ENCODE measurements at regions not wholly inside any gene's neighbourhood (a gene's known extent, or its start where the extent isn't known, plus 50 kb on each side); places are given as distances from the start of the nearest gene placed in this dataset.
"Not testable (repeated sequence)": the region's sequence is repeated elsewhere in the genome, so short reads cannot be mapped to it uniquely, and the experiment has no call there.

DNA sequence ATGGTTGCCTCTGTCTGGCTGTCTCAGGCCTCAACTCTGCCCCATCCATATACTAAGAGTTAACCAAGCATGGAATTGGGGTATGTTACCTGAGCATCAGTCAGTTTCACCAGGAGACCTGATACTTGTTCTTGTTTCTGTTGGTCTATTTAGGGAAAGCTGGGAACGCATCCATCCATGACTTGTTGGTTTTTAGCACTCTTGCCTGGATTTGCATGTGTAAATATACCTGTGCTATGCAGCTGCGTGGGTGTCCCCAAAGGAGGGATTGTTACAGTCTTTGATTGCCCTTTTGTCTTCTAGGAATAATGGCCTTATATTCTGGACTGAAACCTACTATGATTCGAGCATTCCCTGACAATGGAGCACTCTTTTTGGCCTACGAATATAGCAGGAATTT lies 151.9 kb upstream of the PABPC3 start:
- not testable (repeated sequence) for TF ChIP-seq POLR2A (IDR thresholded peaks at IDR 0.05)
- TF ChIP-seq, protein P1, sequence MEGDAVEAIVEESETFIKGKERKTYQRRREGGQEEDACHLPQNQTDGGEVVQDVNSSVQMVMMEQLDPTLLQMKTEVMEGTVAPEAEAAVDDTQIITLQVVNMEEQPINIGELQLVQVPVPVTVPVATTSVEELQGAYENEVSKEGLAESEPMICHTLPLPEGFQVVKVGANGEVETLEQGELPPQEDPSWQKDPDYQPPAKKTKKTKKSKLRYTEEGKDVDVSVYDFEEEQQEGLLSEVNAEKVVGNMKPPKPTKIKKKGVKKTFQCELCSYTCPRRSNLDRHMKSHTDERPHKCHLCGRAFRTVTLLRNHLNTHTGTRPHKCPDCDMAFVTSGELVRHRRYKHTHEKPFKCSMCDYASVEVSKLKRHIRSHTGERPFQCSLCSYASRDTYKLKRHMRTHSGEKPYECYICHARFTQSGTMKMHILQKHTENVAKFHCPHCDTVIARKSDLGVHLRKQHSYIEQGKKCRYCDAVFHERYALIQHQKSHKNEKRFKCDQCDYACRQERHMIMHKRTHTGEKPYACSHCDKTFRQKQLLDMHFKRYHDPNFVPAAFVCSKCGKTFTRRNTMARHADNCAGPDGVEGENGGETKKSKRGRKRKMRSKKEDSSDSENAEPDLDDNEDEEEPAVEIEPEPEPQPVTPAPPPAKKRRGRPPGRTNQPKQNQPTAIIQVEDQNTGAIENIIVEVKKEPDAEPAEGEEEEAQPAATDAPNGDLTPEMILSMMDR (IDR thresholded peaks at IDR 0.05): not testable (repeated sequence)

Data from heart left ventricle (tissue), 13 donors.